Lung (tissue), 11 donors: ENCODE measurements at regions not wholly inside any gene's neighbourhood (a gene's known extent, or its start where the extent isn't known, plus 50 kb on each side); places are given as distances from the start of the nearest gene placed in this dataset.

Source experiments
- ATAC-seq: fragments of 200-7000 bp; cut with Tn5 transposase; one replicate; pipeline ENCODE4 v1.9.1; 2020; ENCODE audit warnings: moderate number of reproducible peaks; ENCODE audit not compliant: insufficient read depth, low FRiP score
- DNase-seq, 3 donors: peaks; one replicate each; pipeline ENCODE4 v3.0.0-alpha.2; 2013 to 2017
- H3K27ac ChIP-seq, 2 donors: one replicate each; pipeline ENCODE4 v1.5.1; 2013; ENCODE audit warnings: mild to moderate bottlenecking in 2 of 2, moderate library complexity in 2 of 2, control low read depth in 1 of 2, inconsistent platforms in 1 of 2, low read depth in 1 of 2, low read length in 1 of 2
- H3K27me3 ChIP-seq, 3 donors: one replicate each; pipeline ENCODE4 v1.5.1; 2013; ENCODE audit warnings: low read length in 2 of 3; ENCODE audit not compliant: control insufficient read depth in 3 of 3, insufficient read depth in 3 of 3
- H3K36me3 ChIP-seq, 4 donors: one replicate each; pipeline ENCODE4 v1.5.1; 2013; ENCODE audit warnings: low read length in 4 of 4, mild to moderate bottlenecking in 1 of 4, moderate library complexity in 1 of 4; ENCODE audit not compliant: control insufficient read depth in 4 of 4, insufficient read depth in 4 of 4
- H3K4me1 ChIP-seq, 5 donors: one replicate each; pipeline ENCODE4 v1.5.1; 2013; ENCODE audit warnings: low read length in 5 of 5, mild to moderate bottlenecking in 2 of 5, moderate library complexity in 1 of 5; ENCODE audit not compliant: control insufficient read depth in 5 of 5, insufficient read depth in 5 of 5
- H3K4me3 ChIP-seq: one replicate; pipeline ENCODE4 v1.5.1; 2013; ENCODE audit warnings: mild to moderate bottlenecking, control low read depth, moderate library complexity
- H3K9ac ChIP-seq, 2 donors: one replicate each; pipeline ENCODE4 v1.5.1; 2013; ENCODE audit warnings: low read length in 2 of 2, control low read depth in 1 of 2; ENCODE audit not compliant: insufficient read depth in 1 of 2
- H3K9me3 ChIP-seq, 4 donors: one replicate each; pipeline ENCODE4 v1.5.1; 2013; ENCODE audit warnings: low read length in 3 of 4, mild to moderate bottlenecking in 1 of 4, moderate library complexity in 1 of 4; ENCODE audit not compliant: control insufficient read depth in 4 of 4, insufficient read depth in 3 of 4
- WGBS, 2 donors: extraction: QIAGEN DNeasy Blood & Tissue Kit; methylation state at CpG; one replicate each; pipeline ENCODE4 v1.1.7; 2013; 5-methylcytosine and 5-hydroxymethylcytosine counted together
- TF ChIP-seq, protein P1 (sequence below): IDR thresholded peaks from 2 replicates; pipeline ENCODE4 v1.5.1; 2012; ENCODE audit warnings: mild to moderate bottlenecking; ENCODE audit errors: control extremely low read depth, extremely low read depth
- donor health status: control.
- donor health status: control.
- donor health status: Bipolar disorder and iron deficiency.
- donor health status: healthy.
- donor health status: DM: yes; HTN: yes; CAD: no.

DNA sequence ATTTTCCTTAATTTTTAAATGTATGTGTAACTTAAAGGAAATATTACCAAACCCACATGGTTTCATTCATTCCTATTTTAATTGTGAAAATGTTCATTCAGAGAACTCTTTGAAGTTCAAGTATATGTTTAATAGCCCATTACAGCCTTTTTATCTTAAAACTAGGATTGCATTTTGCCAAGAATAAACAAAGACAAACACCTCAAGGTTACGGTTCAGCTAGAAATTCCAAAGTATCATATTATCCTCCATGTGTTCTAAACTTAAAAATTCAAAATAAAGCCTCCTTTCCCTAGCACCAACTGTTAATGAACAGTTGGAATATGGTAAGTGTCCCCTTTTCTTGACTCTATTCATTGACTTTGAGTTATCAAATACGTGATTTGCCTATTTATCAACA, 215.6 kb upstream of the SEMA3E start:
- Histone ChIP-seq H3K9ac (no peak overlapping the region), H3K27me3 (no peaks in the 10 kb centered on the region), H3K4me1 (peaks cover 0 to 3% (median 0%) of the 10 kb centered on the region in 5 donors), H3K27ac (no peak overlapping the region), H3K36me3 (no peaks in the 10 kb centered on the region), H3K9me3 (no peaks in the 10 kb centered on the region), H3K4me3 (no peak overlapping the region)
- WGBS, 2 donors, result 63 to 79% methylated on average over 2 of the region's 2 CpGs
- DNase-seq (peak in 2 of 3 donors; percentile 55 to 61), ATAC-seq (no peak)
- TF ChIP-seq, protein P1, sequence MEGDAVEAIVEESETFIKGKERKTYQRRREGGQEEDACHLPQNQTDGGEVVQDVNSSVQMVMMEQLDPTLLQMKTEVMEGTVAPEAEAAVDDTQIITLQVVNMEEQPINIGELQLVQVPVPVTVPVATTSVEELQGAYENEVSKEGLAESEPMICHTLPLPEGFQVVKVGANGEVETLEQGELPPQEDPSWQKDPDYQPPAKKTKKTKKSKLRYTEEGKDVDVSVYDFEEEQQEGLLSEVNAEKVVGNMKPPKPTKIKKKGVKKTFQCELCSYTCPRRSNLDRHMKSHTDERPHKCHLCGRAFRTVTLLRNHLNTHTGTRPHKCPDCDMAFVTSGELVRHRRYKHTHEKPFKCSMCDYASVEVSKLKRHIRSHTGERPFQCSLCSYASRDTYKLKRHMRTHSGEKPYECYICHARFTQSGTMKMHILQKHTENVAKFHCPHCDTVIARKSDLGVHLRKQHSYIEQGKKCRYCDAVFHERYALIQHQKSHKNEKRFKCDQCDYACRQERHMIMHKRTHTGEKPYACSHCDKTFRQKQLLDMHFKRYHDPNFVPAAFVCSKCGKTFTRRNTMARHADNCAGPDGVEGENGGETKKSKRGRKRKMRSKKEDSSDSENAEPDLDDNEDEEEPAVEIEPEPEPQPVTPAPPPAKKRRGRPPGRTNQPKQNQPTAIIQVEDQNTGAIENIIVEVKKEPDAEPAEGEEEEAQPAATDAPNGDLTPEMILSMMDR, result no peak

DNA sequence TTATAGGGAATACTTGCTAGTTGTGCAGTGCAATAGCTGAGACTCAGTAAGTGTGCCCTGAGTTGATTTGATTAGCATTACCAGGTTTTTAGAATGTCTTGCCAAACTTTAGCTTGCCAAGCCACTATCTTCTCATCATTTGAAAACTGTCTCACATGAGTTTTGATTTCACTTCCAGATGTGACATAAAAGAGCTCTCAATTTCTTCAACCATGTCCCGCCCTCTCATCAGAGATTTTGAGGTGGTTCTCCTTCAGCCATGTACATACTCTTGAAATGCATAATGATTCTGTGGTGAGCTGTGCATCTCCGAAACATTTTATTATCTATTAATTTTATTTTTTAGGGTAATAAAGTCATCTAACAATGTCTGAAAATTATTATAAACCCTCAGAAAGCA, 215.0 kb upstream of the SEMA3E start:
- no peak for ATAC-seq
- 89 to 91% methylated on average over 2 of the region's 2 CpGs for WGBS, 2 donors

DNA sequence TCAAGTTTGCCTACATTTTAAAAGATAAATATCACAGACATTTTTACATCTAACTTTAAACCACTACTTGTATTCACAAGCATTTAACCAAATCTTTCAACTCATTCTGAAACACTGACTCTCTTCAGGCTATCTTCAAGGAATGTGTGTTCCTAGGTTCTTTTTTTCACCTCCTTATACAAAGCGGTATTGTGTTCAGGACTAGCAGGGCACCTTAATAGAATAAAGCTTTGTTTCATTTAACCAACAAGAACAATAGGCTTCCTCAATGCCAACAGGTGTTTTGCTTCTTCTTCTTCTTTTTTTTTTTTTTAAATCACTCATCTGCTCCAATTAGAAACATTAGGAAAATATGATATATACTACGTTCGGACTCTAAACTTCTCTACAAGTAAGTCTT, 212.9 kb upstream of the SEMA3E start:
- Histone ChIP-seq H3K4me3 (no peak overlapping the region), H3K27me3 (no peaks in the 10 kb centered on the region), H3K27ac (no peak overlapping the region), H3K4me1 (peaks cover 0 to 3% (median 0%) of the 10 kb centered on the region in 5 donors), H3K9me3 (no peaks in the 10 kb centered on the region), H3K36me3 (no peaks in the 10 kb centered on the region), H3K9ac (no peak overlapping the region)
- DNase-seq (no peak), ATAC-seq (no peak)
- TF ChIP-seq, protein P1, result no peak
- WGBS, 2 donors, result 92 to 93% methylated on average over 3 of the region's 3 CpGs

More for the DNA sequence above, 215.0 kb upstream of the SEMA3E start:
- Histone ChIP-seq H3K9ac (no peak overlapping the region), H3K27me3 (no peaks in the 10 kb centered on the region), H3K4me3 (no peak overlapping the region), H3K4me1 (peaks cover 0 to 3% (median 0%) of the 10 kb centered on the region in 5 donors), H3K9me3 (no peaks in the 10 kb centered on the region), H3K27ac (no peak overlapping the region), H3K36me3 (no peaks in the 10 kb centered on the region)
- no peak for DNase-seq
- TF ChIP-seq, protein P1, result no peak

DNA sequence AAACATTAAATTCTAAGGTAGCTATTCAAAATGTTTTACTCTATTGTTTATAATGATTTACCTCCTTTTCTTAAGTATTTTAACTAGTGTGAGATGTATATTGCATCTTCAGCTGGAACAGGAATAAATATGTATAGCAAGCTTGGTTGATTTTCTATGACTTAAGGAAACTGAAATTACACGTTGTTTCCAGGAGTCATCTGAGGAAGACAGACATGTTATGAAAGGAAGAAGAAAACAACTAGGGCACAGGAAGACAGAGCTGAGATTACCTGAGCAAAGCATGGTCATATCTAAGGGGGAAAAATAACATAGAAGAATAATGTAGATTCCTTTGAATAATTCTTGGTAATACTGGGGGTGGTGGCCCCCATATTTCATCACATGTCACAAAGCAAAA, 210.9 kb upstream of the SEMA3E start:
- no peak overlapping the region for H3K9ac ChIP-seq
- DNase-seq (no peak), ATAC-seq (no peak)
- H3K36me3 ChIP-seq, result no peaks in the 10 kb centered on the region
- H3K9me3 ChIP-seq, result no peaks in the 10 kb centered on the region
- peaks cover 0 to 3% (median 0%) of the 10 kb centered on the region in 5 donors for H3K4me1 ChIP-seq
- TF ChIP-seq, protein P1, result no peak
- WGBS, 2 donors, result 59 to 61% methylated on average over 1 of the region's 1 CpG
- H3K27ac ChIP-seq, result no peak overlapping the region
- H3K4me3 ChIP-seq, result no peak overlapping the region
- no peaks in the 10 kb centered on the region for H3K27me3 ChIP-seq
